Erythroblast (primary cell): ENCODE measurements at regions not wholly inside any gene's neighbourhood (a gene's known extent, or its start where the extent isn't known, plus 50 kb on each side); places are given as distances from the start of the nearest gene placed in this dataset.

Experiments used
- GATA1 ChIP-seq: IDR thresholded peaks from 2 replicates; pipeline ENCODE4 v1.6.1; 2011; ENCODE audit warnings: low read depth, mild to moderate bottlenecking, control low read depth, low read length, moderate library complexity
- POLR2A ChIP-seq: IDR thresholded peaks from 2 replicates; pipeline ENCODE4 v1.6.1; 2011; ENCODE audit warnings: mild to moderate bottlenecking, low read length

GRCh38 chr10:57844387-57844998 is 423.2 kb downstream of the IPMK start:
- no peak for TF ChIP-seq POLR2A
- no peak for TF ChIP-seq GATA1
